OCI-LY3 (cell line): ENCODE measurements at regions not wholly inside any gene's neighbourhood (a gene's known extent, or its start where the extent isn't known, plus 50 kb on each side); places are given as distances from the start of the nearest gene placed in this dataset.

Experiments
- H2AFZ ChIP-seq: fragments of 200-600, 300-600 bp; shearing (Covaris generic); 2 replicates; pipeline ENCODE4 v1.6.0; 2014; ENCODE audit warnings: antibody characterized with exemption, low read depth, low read length
- H3K27ac ChIP-seq: fragments of 200-600, 300-600 bp; sonication (generic); 2 replicates; pipeline ENCODE4 v1.5.1; 2014; ENCODE audit warnings: mild to moderate bottlenecking, low read length, moderate library complexity, mixed read lengths
- H3K27me3 ChIP-seq: fragments of 200-600, 300-600 bp; sonication (generic); 2 replicates; pipeline ENCODE4 v1.6.1; 2014; ENCODE audit warnings: low read depth, low read length, mixed read lengths
- H3K36me3 ChIP-seq: fragments of 200-600, 300-600 bp; sonication (generic); replicated peaks from 2 replicates; pipeline ENCODE3; 2014; ENCODE audit warnings: low read depth, low read length, mixed read lengths
- H3K4me1 ChIP-seq: fragments of 300-600, 200-600 bp; sonication (generic); 2 replicates; pipeline ENCODE4 v1.6.1; 2014; ENCODE audit warnings: low read length, mixed read lengths
- H3K4me2 ChIP-seq: fragments of 200-600, 300-600 bp; sonication (generic); 2 replicates; pipeline ENCODE4 v1.6.1; 2014; ENCODE audit warnings: low read length, mixed read lengths
- H3K4me3 ChIP-seq: fragments of 300-600, 200-600 bp; sonication (generic); 2 replicates; pipeline ENCODE4 v1.5.1; 2014; ENCODE audit warnings: antibody characterized with exemption, mild to moderate bottlenecking, low read length, moderate library complexity
- H3K79me2 ChIP-seq: fragments of 300-600, 200-600 bp; shearing (Covaris generic); 2 replicates; pipeline ENCODE4 v1.6.1; 2014; ENCODE audit warnings: mild to moderate bottlenecking, low read length, mixed read lengths
- H3K9ac ChIP-seq: fragments of 300-600, 200-600 bp; shearing (Covaris generic); 2 replicates; pipeline ENCODE4 v1.6.0; 2014; ENCODE audit warnings: mild to moderate bottlenecking, low read length, moderate library complexity
- H3K9me3 ChIP-seq: fragments of 200-600, 300-600 bp; shearing (Covaris generic); 2 replicates; pipeline ENCODE4 v1.6.1; 2014; ENCODE audit warnings: low read length, mixed read lengths; ENCODE audit not compliant: insufficient read depth
- H4K20me1 ChIP-seq: fragments of 200-600, 300-600 bp; sonication (generic); 2 replicates; pipeline ENCODE4 v1.6.1; 2016; ENCODE audit warnings: low read length, mixed read lengths; ENCODE audit not compliant: insufficient read depth
- EZH2phosphoT487 ChIP-seq: fragments of 200-600 bp; shearing (Covaris generic); IDR thresholded peaks from 2 replicates; pipeline ENCODE4 v1.6.1; 2018; ENCODE audit warnings: antibody characterized with exemption, mixed run types, low read depth
- TF ChIP-seq, protein P1 (sequence below): fragments of 200-600, 300-600 bp; sonication (generic); IDR thresholded peaks from 2 replicates; pipeline ENCODE4 v1.5.1; 2014; ENCODE audit warnings: antibody characterized with exemption, low read length, low read depth

DNA sequence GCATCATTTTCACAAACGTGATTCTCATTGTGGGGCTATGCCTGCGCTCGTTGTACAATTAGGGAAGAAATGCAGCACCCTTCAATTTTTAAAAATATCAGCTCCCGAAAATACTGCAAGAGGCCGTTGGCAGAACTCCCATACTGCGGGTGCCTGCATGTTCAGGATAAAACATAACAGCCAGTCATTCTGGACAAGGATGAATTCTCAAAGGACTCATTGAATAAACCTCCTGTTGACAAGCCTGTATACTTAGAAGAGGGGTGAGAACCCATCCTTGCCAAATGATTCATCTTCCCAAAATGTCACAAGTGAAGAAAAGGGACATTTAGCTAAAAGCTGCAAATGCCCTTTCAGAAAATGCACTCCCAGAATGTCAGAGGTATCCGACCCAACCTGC is 141.9 kb downstream of the CSNK2A3 start:
- Histone ChIP-seq H3K9me3 (no peaks in the 10 kb centered on the region), H3K9ac (no peak overlapping the region), H3K79me2 (no peaks in the 10 kb centered on the region), H4K20me1 (no peaks in the 10 kb centered on the region), H2AFZ (no peak overlapping the region), H3K27me3 (peaks cover 25% of the 10 kb centered on the region), H3K4me1 (no peaks in the 10 kb centered on the region), H3K36me3 (no peaks in the 10 kb centered on the region), H3K4me3 (no peak overlapping the region), H3K27ac (no peak overlapping the region), H3K4me2 (no peak overlapping the region)
- TF ChIP-seq, protein P1, sequence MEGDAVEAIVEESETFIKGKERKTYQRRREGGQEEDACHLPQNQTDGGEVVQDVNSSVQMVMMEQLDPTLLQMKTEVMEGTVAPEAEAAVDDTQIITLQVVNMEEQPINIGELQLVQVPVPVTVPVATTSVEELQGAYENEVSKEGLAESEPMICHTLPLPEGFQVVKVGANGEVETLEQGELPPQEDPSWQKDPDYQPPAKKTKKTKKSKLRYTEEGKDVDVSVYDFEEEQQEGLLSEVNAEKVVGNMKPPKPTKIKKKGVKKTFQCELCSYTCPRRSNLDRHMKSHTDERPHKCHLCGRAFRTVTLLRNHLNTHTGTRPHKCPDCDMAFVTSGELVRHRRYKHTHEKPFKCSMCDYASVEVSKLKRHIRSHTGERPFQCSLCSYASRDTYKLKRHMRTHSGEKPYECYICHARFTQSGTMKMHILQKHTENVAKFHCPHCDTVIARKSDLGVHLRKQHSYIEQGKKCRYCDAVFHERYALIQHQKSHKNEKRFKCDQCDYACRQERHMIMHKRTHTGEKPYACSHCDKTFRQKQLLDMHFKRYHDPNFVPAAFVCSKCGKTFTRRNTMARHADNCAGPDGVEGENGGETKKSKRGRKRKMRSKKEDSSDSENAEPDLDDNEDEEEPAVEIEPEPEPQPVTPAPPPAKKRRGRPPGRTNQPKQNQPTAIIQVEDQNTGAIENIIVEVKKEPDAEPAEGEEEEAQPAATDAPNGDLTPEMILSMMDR: no peak
- TF ChIP-seq EZH2phosphoT487: no peak

DNA sequence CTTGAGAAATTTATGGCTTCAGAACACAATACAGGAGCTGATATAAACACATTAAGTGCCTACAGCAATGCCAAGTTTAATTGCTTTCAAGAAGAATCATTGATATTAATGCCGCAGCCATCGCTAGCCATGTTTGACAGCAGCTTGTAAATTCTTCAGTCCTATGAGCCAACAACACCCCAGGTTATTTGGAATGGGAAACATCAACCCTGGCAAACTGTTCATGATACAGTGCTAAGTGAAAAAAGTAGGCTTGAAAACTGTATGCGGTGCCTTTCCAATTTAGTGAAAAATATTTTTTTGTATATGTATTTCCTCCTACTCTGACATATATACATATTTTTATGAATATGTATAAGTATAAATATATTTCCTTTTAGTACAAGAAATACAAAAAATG is 142.6 kb downstream of the CSNK2A3 start:
- H3K79me2 ChIP-seq: no peaks in the 10 kb centered on the region
- no peak overlapping the region for H3K9ac ChIP-seq
- H3K4me3 ChIP-seq: no peak overlapping the region
- TF ChIP-seq, protein P1: no peak
- TF ChIP-seq EZH2phosphoT487: no peak
- H3K27me3 ChIP-seq: peaks cover 28% of the 10 kb centered on the region
- H3K27ac ChIP-seq: no peak overlapping the region
- H3K9me3 ChIP-seq: no peaks in the 10 kb centered on the region
- no peaks in the 10 kb centered on the region for H3K4me1 ChIP-seq
- H3K4me2 ChIP-seq: no peak overlapping the region
- H4K20me1 ChIP-seq: no peaks in the 10 kb centered on the region
- H2AFZ ChIP-seq: no peak overlapping the region
- no peaks in the 10 kb centered on the region for H3K36me3 ChIP-seq

DNA sequence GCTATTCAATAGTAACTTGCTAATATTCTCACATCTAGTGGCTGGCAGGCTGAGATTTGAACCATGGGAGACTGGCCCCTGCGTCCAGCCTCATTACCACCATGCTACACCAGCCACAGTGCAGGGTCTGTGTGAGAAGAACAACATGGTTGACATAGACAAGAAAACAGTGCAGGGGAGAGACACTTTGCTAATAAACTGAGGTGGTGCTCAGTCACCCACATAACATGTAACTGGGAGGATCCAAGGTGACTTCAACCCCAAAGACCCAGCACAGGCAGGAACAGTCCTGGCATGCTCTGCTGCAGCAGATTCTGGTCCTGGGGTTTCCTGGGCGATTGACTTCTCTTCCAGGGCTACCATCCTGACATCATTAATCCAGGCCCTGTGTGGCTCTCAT is 143.1 kb downstream of the CSNK2A3 start:
- H3K36me3 ChIP-seq: no peaks in the 10 kb centered on the region
- no peak overlapping the region for H3K27ac ChIP-seq
- peaks cover 28% of the 10 kb centered on the region for H3K27me3 ChIP-seq
- H4K20me1 ChIP-seq: no peaks in the 10 kb centered on the region
- H3K9me3 ChIP-seq: no peaks in the 10 kb centered on the region
- H3K9ac ChIP-seq: no peak overlapping the region
- no peaks in the 10 kb centered on the region for H3K79me2 ChIP-seq
- no peak overlapping the region for H3K4me2 ChIP-seq
- no peak for TF ChIP-seq EZH2phosphoT487
- TF ChIP-seq, protein P1: no peak
- H2AFZ ChIP-seq: no peak overlapping the region
- H3K4me1 ChIP-seq: no peaks in the 10 kb centered on the region
- H3K4me3 ChIP-seq: no peak overlapping the region

DNA sequence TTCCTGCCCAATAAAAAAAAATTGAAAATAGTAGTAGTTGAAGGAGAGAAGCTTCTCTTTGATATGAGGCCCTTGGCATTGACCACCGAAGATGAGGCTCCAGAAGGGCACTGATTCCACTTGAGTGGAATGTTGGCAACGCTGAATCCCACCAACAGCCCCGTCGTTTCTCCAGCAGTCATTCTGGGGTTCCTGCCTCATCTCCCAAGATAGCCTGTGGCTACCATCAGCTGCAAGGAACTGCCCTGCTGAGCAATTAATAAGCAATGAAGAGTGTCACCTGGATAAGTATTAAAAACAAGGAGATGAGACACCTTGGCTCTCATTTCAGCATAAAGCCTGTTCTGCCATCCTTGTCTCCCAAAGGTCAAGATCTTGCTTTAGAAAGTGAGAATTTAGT is 144.1 kb downstream of the CSNK2A3 start:
- Histone ChIP-seq H3K27ac (no peak overlapping the region), H3K9ac (no peak overlapping the region), H3K27me3 (peaks cover 22% of the 10 kb centered on the region), H3K9me3 (no peaks in the 10 kb centered on the region), H3K4me2 (no peak overlapping the region), H2AFZ (no peak overlapping the region), H4K20me1 (no peaks in the 10 kb centered on the region), H3K4me3 (no peak overlapping the region), H3K4me1 (no peaks in the 10 kb centered on the region), H3K79me2 (no peaks in the 10 kb centered on the region), H3K36me3 (no peaks in the 10 kb centered on the region)
- TF ChIP-seq, protein P1: no peak
- no peak for TF ChIP-seq EZH2phosphoT487
